GM23248 (cell line): ENCODE measurements at regions not wholly inside any gene's neighbourhood (a gene's known extent, or its start where the extent isn't known, plus 50 kb on each side); places are given as distances from the start of the nearest gene placed in this dataset.

Experiments
- DNase-seq: peaks from one replicate; pipeline ENCODE4 v3.0.0-alpha.2; 2015
- H2AFZ ChIP-seq: fragments of 200-600 bp; sonication (generic); 2 replicates; pipeline ENCODE4 v1.6.1; 2016; ENCODE audit warnings: antibody characterized with exemption
- H3F3A ChIP-seq: fragments of 200-600 bp; sonication (generic); 2 replicates; pipeline ENCODE4 v1.6.1; 2016; ENCODE audit warnings: mild to moderate bottlenecking, antibody characterized with exemption, mixed run types; ENCODE audit not compliant: insufficient read depth
- H3K27ac ChIP-seq: fragments of 200-600 bp; sonication (generic); 2 replicates; pipeline ENCODE4 v1.5.1; 2016; ENCODE audit warnings: mild to moderate bottlenecking
- H3K27me3 ChIP-seq: fragments of 200-600 bp; sonication (generic); replicated peaks from 2 replicates; pipeline ENCODE4 v1.6.1; 2016; ENCODE audit warnings: mild to moderate bottlenecking; ENCODE audit not compliant: insufficient read depth
- H3K36me3 ChIP-seq: fragments of 200-600 bp; sonication (generic); 2 replicates; pipeline ENCODE4 v1.6.1; 2016; ENCODE audit warnings: low read depth, mild to moderate bottlenecking
- H3K4me1 ChIP-seq: fragments of 200-600 bp; sonication (generic); 2 replicates; pipeline ENCODE4 v1.6.1; 2016; ENCODE audit warnings: mild to moderate bottlenecking; ENCODE audit not compliant: insufficient read depth
- H3K4me2 ChIP-seq: fragments of 200-600 bp; sonication (generic); one replicate; pipeline ENCODE4 v1.6.1; 2016; ENCODE audit warnings: mild to moderate bottlenecking; ENCODE audit not compliant: unreplicated experiment
- H3K4me3 ChIP-seq: fragments of 200-600 bp; sonication (generic); 2 replicates; pipeline ENCODE4 v1.5.1; 2016; ENCODE audit warnings: mild to moderate bottlenecking
- H3K79me2 ChIP-seq: fragments of 200-600 bp; sonication (generic); 2 replicates; pipeline ENCODE4 v1.6.1; 2016; ENCODE audit warnings: mild to moderate bottlenecking; ENCODE audit not compliant: insufficient read depth
- H3K9ac ChIP-seq: fragments of 200-600 bp; sonication (generic); 2 replicates; pipeline ENCODE4 v1.6.1; 2016; ENCODE audit warnings: mild to moderate bottlenecking
- H3K9me2 ChIP-seq: fragments of 200-600 bp; sonication (generic); 2 replicates; pipeline ENCODE4 v1.6.1; 2016; ENCODE audit warnings: mixed run types, mild to moderate bottlenecking, moderate library complexity; ENCODE audit not compliant: insufficient read depth
- H3K9me3 ChIP-seq: fragments of 200-600 bp; sonication (generic); one replicate; pipeline ENCODE4 v1.6.1; 2017; ENCODE audit warnings: low read depth
- H4K20me1 ChIP-seq: fragments of 200-600 bp; sonication (generic); 2 replicates; pipeline ENCODE4 v1.6.0; 2016; ENCODE audit not compliant: insufficient read depth
- EZH2 ChIP-seq: fragments of 200-600 bp; sonication (generic); IDR thresholded peaks from 2 replicates; pipeline ENCODE4 v1.6.1; 2018; ENCODE audit warnings: antibody characterized with exemption, mild to moderate bottlenecking; ENCODE audit not compliant: insufficient read depth, poor library complexity, severe bottlenecking
- EZH2phosphoT487 ChIP-seq: fragments of 200-600 bp; sonication (generic); IDR thresholded peaks from 2 replicates; pipeline ENCODE4 v1.6.1; 2018; ENCODE audit warnings: antibody characterized with exemption, moderate library complexity, mild to moderate bottlenecking, low read depth; ENCODE audit not compliant: insufficient read depth
- WGBS, 2 experiments: methylation state at CpG; one replicate each; pipeline ENCODE4 v1.1.6; 2015 to 2017; ENCODE audit warnings: low lambda C conversion rate in 2 of 2, low coverage in 1 of 2; ENCODE audit errors: missing lambda C conversion rate in 2 of 2; 5-methylcytosine and 5-hydroxymethylcytosine counted together
- in situ Hi-C: fragments of 300-500 bp; cut with MboI; formaldehyde crosslinking; loops from 2 replicates; pipeline ENCODE4 v1.15.0; 2020

- in situ Hi-C loops = no loop called here
- Histone ChIP-seq H3K27ac (no peak overlapping the region), H4K20me1 (no peaks in the 10 kb centered on the region), H3K4me1 (peaks cover 17% of the 10 kb centered on the region), H3K4me3 (no peak overlapping the region), H3F3A (no peaks in the 10 kb centered on the region), H3K9ac (no peak overlapping the region), H3K9me2 (no peaks in the 10 kb centered on the region), H3K79me2 (no peaks in the 10 kb centered on the region), H3K36me3 (no peaks in the 10 kb centered on the region), H2AFZ (no peak overlapping the region), H3K27me3 (0 out of 2 replicates have a peak, but pooled peaks cover 7% of the 10 kb centered on the region), H3K4me2 (no peak overlapping the region), H3K9me3 (no peaks in the 10 kb centered on the region)
- DNase-seq = no peak
- no peak for TF ChIP-seq EZH2phosphoT487
- TF ChIP-seq EZH2 = no peak
- WGBS, 2 experiments = 61 to 69% methylated on average over 3 of the region's 3 CpGs
Observed at GRCh38 chr3:88988906-88989305, 118.5 kb upstream of the EPHA3 start.

GRCh38 chr3:88991496-88991895 is 115.9 kb upstream of the EPHA3 start:
- DNase-seq = peak; percentile 38
- no peak overlapping the region for H3K4me3 ChIP-seq
- in situ Hi-C loops = no loop called here

GRCh38 chr3:88996691-88997090 is 110.7 kb upstream of the EPHA3 start:
- Histone ChIP-seq H3K9ac (no peak overlapping the region), H3K4me3 (no peak overlapping the region), H3F3A (no peaks in the 10 kb centered on the region), H3K9me2 (no peaks in the 10 kb centered on the region), H3K4me1 (0 out of 2 replicates have a peak, but pooled peaks cover 3% of the 10 kb centered on the region), H3K36me3 (no peaks in the 10 kb centered on the region), H3K79me2 (no peaks in the 10 kb centered on the region), H3K4me2 (no peak overlapping the region), H4K20me1 (no peaks in the 10 kb centered on the region), H2AFZ (no peak overlapping the region), H3K9me3 (no peaks in the 10 kb centered on the region), H3K27ac (no peak overlapping the region), H3K27me3 (peaks cover 35% of the 10 kb centered on the region; the same call in 1 of the 2 replicates)
- no peak for DNase-seq
- in situ Hi-C loops = no loop called here
- TF ChIP-seq EZH2phosphoT487 (no peak), EZH2 (no peak)
- WGBS, 2 experiments = 41 to 49% methylated on average over 3 of the region's 3 CpGs

More at GRCh38 chr3:88991496-88991895, 115.9 kb upstream of the EPHA3 start:
- no peak overlapping the region for H3K4me2 ChIP-seq
- H4K20me1 ChIP-seq = no peaks in the 10 kb centered on the region
- H2AFZ ChIP-seq = no peak overlapping the region
- peaks cover 16% of the 10 kb centered on the region for H3K4me1 ChIP-seq
- H3K27me3 ChIP-seq = 0 out of 2 replicates have a peak, but pooled peaks cover 21% of the 10 kb centered on the region
- H3F3A ChIP-seq = no peaks in the 10 kb centered on the region
- no peaks in the 10 kb centered on the region for H3K79me2 ChIP-seq
- TF ChIP-seq EZH2 = no peak
- TF ChIP-seq EZH2phosphoT487 = no peak
- H3K9me2 ChIP-seq = no peaks in the 10 kb centered on the region
- no peak overlapping the region for H3K27ac ChIP-seq
- H3K36me3 ChIP-seq = no peaks in the 10 kb centered on the region
- H3K9me3 ChIP-seq = no peaks in the 10 kb centered on the region
- no peak overlapping the region for H3K9ac ChIP-seq

GRCh38 chr3:88997260-88997659 is 110.2 kb upstream of the EPHA3 start:
- H3K4me1 ChIP-seq = no peaks in the 10 kb centered on the region
- no peaks in the 10 kb centered on the region for H3K9me2 ChIP-seq
- no peak overlapping the region for H2AFZ ChIP-seq
- H3K4me3 ChIP-seq = no peak overlapping the region
- in situ Hi-C loops = no loop called here
- WGBS, 2 experiments = 37 to 47% methylated on average over 3 of the region's 3 CpGs
- no peaks in the 10 kb centered on the region for H3K79me2 ChIP-seq
- no peak overlapping the region for H3K4me2 ChIP-seq
- no peak overlapping the region for H3K27ac ChIP-seq
- H3K9me3 ChIP-seq = no peaks in the 10 kb centered on the region
- peaks cover 33% of the 10 kb centered on the region; the same call in 1 of the 2 replicates for H3K27me3 ChIP-seq
- no peaks in the 10 kb centered on the region for H3F3A ChIP-seq
- H4K20me1 ChIP-seq = no peaks in the 10 kb centered on the region
- no peak overlapping the region for H3K9ac ChIP-seq
- H3K36me3 ChIP-seq = no peaks in the 10 kb centered on the region
- TF ChIP-seq EZH2 = no peak
- DNase-seq = no peak

GRCh38 chr3:89000886-89001285 is 106.5 kb upstream of the EPHA3 start:
- WGBS, 2 experiments = 6 to 10% methylated on average over 1 of the region's 1 CpG
- in situ Hi-C loops = no loop called here
- H3K9ac ChIP-seq = no peak overlapping the region
- no peaks in the 10 kb centered on the region for H3F3A ChIP-seq
- H3K4me3 ChIP-seq = no peak overlapping the region
- no peak overlapping the region for H3K27ac ChIP-seq
- TF ChIP-seq EZH2 = no peak
- TF ChIP-seq EZH2phosphoT487 = no peak
- no peak overlapping the region for H2AFZ ChIP-seq
- H3K9me2 ChIP-seq = no peaks in the 10 kb centered on the region
- H3K4me2 ChIP-seq = no peak overlapping the region
- H4K20me1 ChIP-seq = no peaks in the 10 kb centered on the region
- H3K36me3 ChIP-seq = no peaks in the 10 kb centered on the region
- DNase-seq = no peak
- H3K79me2 ChIP-seq = no peaks in the 10 kb centered on the region
- no peaks in the 10 kb centered on the region for H3K9me3 ChIP-seq
- peaks cover 20% of the 10 kb centered on the region; the same call in 1 of the 2 replicates for H3K27me3 ChIP-seq
- H3K4me1 ChIP-seq = no peaks in the 10 kb centered on the region
